ENCODE measurements at regions not wholly inside any gene's neighbourhood (a gene's known extent, or its start where the extent isn't known, plus 50 kb on each side); places are given as distances from the start of the nearest gene placed in this dataset.

- TF ChIP-seq EZH2 (IDR thresholded peaks at IDR 0.05; ENCODE audit: low read length, unreplicated experiment) (no peak), CTCF (conservative IDR thresholded peaks at IDR 0.05; ENCODE audit: low read depth, low read length) (no peak)
Measured at GRCh38 chr2:223270548-223270947, 218.6 kb downstream of the KCNE4 start.

All from PC-3 (cell line).